AG04449 (cell line): ENCODE measurements at regions not wholly inside any gene's neighbourhood (a gene's known extent, or its start where the extent isn't known, plus 50 kb on each side); places are given as distances from the start of the nearest gene placed in this dataset.

Experiments
- CTCF ChIA-PET: fragments of 350-600 bp; formaldehyde crosslinking; extraction: SDS; loops from one replicate; lab custom pipeline; 2021; ENCODE audit warnings: antibody characterized with exemption; lab: Yijun Ruan, JAX
- POLR2A ChIA-PET: fragments of 400-600, 350-600 bp; formaldehyde crosslinking; extraction: SDS; loops from one replicate; lab custom pipeline; 2020; ENCODE audit warnings: antibody characterized with exemption, inconsistent platforms; lab: Yijun Ruan, JAX
- DNase-seq: peaks from one replicate; pipeline ENCODE4 v3.0.0-alpha.2; 2010; ENCODE audit warnings: low read depth, low spot score
- H3K4me3 ChIP-seq: 2 replicates; pipeline ENCODE4 v1.5.1; 2011; ENCODE audit warnings: low read depth, mild to moderate bottlenecking, control low read depth, low read length
- CTCF ChIP-seq: IDR thresholded peaks from one replicate; pipeline ENCODE4 v1.5.1; 2011; ENCODE audit warnings: mild to moderate bottlenecking, moderate library complexity, low read length, control low read depth, inconsistent platforms; ENCODE audit not compliant: insufficient read depth; ENCODE audit errors: missing control alignments

DNA sequence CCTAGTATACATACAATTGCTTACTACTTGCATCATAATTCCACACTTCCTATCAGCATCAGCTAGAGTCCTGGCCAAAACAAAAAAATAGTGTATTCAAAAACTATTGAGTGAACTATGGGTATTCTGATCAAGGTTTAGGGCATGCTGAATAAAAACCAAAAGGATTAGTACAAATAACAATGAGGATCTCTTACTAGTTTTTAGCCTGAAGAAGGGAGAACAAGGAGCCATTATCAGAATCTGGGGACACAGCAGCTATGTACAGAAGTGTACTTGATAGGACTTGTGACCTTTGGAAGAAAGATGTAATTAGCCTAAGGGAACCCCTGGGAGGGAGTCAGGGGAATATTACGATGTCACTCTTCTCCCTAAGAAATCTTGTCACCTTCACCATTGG, 832.2 kb downstream of the SQOR start:
- ChIA-PET POLR2A (no interaction called here), CTCF (no interaction called here)
- no peak overlapping the region for H3K4me3 ChIP-seq
- DNase-seq: no peak
- TF ChIP-seq CTCF: no peak

DNA sequence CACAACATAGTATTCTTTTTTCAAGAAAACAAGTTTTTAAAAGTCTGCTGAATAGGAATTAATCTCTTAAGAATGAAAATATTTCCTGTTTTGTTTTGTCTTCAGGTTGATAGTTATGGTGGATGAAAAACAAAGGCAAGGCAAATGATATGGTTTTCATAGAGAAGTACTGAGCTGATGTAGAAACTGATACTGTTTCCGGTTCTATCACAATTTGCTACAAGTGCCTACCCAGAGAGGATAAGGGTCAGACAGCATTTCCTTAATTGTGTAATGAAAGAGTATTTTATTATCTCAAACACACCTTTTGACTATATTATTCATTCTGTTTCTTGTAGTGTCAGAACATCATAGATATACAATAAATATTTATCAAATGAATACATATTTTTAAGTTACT, 836.3 kb downstream of the SQOR start:
- H3K4me3 ChIP-seq: no peak overlapping the region
- POLR2A ChIA-PET: no interaction called here
- no peak for TF ChIP-seq CTCF
- DNase-seq: no peak
- CTCF ChIA-PET: no interaction called here

- H3K4me3 ChIP-seq: no peak overlapping the region
- ChIA-PET POLR2A (no interaction called here), CTCF (no interaction called here)
- TF ChIP-seq CTCF: no peak
- no peak for DNase-seq
These were observed 854.4 kb downstream of the SQOR start for GRCh38 chr15:46489276-46489675.

GRCh38 chr15:46496491-46497115, 861.8 kb downstream of the SQOR start:
- no peak for TF ChIP-seq CTCF
- H3K4me3 ChIP-seq: no peak overlapping the region
- ChIA-PET CTCF (no interaction called here), POLR2A (no interaction called here)
- no peak for DNase-seq

GRCh38 chr15:46502667-46503066, 867.8 kb downstream of the SQOR start:
- ChIA-PET POLR2A (no interaction called here), CTCF (interaction anchor here (1.1 to 3.8 kb wide), 5 partner anchors 188 to 793 kb away, joined by 3 to 38 read pairs (median 5); no protein-coding TSS in a partner anchor)
- TF ChIP-seq CTCF: no peak
- no peak for DNase-seq
- no peak overlapping the region for H3K4me3 ChIP-seq

DNA sequence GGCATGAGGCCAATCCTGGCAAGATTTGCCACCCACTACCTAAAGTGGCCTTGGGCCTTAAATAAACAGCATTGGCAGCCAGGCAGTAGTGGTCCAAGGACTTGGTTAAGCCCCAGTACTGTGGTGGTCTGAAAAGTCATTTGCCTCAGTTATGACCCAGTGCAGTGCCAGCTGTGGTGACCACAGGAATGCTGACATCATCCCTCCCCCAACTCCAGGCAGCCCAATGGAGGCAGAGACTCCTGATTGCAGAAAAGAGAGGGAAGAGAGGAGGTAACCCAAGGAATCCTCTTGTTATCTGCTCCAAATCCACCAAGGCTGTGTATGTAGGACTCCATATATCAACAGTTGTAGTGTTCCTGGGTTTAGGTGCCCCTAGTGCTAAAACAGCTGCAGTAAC, 883.6 kb downstream of the SQOR start:
- TF ChIP-seq CTCF: no peak
- H3K4me3 ChIP-seq: no peak overlapping the region
- ChIA-PET CTCF (no interaction called here), POLR2A (no interaction called here)
- no peak for DNase-seq
